Jurkat, Clone E6-1 (cell line): ENCODE measurements at regions not wholly inside any gene's neighbourhood (a gene's known extent, or its start where the extent isn't known, plus 50 kb on each side); places are given as distances from the start of the nearest gene placed in this dataset.
"Not testable (repeated sequence)": the region's sequence is repeated elsewhere in the genome, so short reads cannot be mapped to it uniquely, and the experiment has no call there.

Experiments used
- DNase-seq: peaks from one replicate; pipeline ENCODE4 v3.0.0-alpha.2; 2011; ENCODE audit warnings: low read depth, low spot score
- H3K4me3 ChIP-seq: 2 replicates; pipeline ENCODE4 v1.5.1; 2011; ENCODE audit warnings: mild to moderate bottlenecking, low read length, control low read depth, moderate library complexity

GRCh38 chr17:45672792-45673191, 111.3 kb upstream of the CRHR1 start:
- DNase-seq: no peak
- H3K4me3 ChIP-seq: no peak overlapping the region

- DNase-seq, H3K4me3 ChIP-seq: not testable (repeated sequence)
Observed at GRCh38 chr17:45673759-45674158, 110.4 kb upstream of the CRHR1 start.

- no peak for DNase-seq
- no peak overlapping the region for H3K4me3 ChIP-seq
Observed at GRCh38 chr17:45675012-45675411, 109.1 kb upstream of the CRHR1 start.

- no peak overlapping the region for H3K4me3 ChIP-seq
- DNase-seq: no peak
Observed at GRCh38 chr17:45675892-45676291, 108.2 kb upstream of the CRHR1 start.

- H3K4me3 ChIP-seq: no peak overlapping the region
- no peak for DNase-seq
Observed at GRCh38 chr17:45676695-45677094, 107.4 kb upstream of the CRHR1 start.

GRCh38 chr17:45677770-45678169, 106.3 kb upstream of the CRHR1 start:
- H3K4me3 ChIP-seq: no peak overlapping the region
- no peak for DNase-seq

- no peak overlapping the region for H3K4me3 ChIP-seq
- no peak for DNase-seq
Observed at GRCh38 chr17:45679426-45679825, 104.7 kb upstream of the CRHR1 start.

GRCh38 chr17:45680360-45680759, 103.8 kb upstream of the CRHR1 start:
- no peak for DNase-seq
- no peak overlapping the region for H3K4me3 ChIP-seq

- no peak for DNase-seq
- H3K4me3 ChIP-seq: no peak overlapping the region
Observed at GRCh38 chr17:45681706-45682105, 102.4 kb upstream of the CRHR1 start.

GRCh38 chr17:45686250-45686649, 97.9 kb upstream of the CRHR1 start:
- H3K4me3 ChIP-seq: no peak overlapping the region
- no peak for DNase-seq

GRCh38 chr17:45687594-45687993, 96.5 kb upstream of the CRHR1 start:
- no peak for DNase-seq
- no peak overlapping the region for H3K4me3 ChIP-seq

GRCh38 chr17:45688353-45688752, 95.8 kb upstream of the CRHR1 start:
- H3K4me3 ChIP-seq: no peak overlapping the region
- no peak for DNase-seq

- DNase-seq: no peak
- no peak overlapping the region for H3K4me3 ChIP-seq
Observed at GRCh38 chr17:45688820-45689219, 95.3 kb upstream of the CRHR1 start.

GRCh38 chr17:45689451-45689850, 94.7 kb upstream of the CRHR1 start:
- H3K4me3 ChIP-seq: no peak overlapping the region
- no peak for DNase-seq

- no peak for DNase-seq
Observed at GRCh38 chr17:45690625-45691275, 93.4 kb upstream of the CRHR1 start.

GRCh38 chr17:45692661-45693060, 91.5 kb upstream of the CRHR1 start:
- no peak for DNase-seq
- H3K4me3 ChIP-seq: no peak overlapping the region

More at GRCh38 chr17:45690625-45691275, 93.4 kb upstream of the CRHR1 start:
- no peak overlapping the region for H3K4me3 ChIP-seq

GRCh38 chr17:45693792-45694191, 90.3 kb upstream of the CRHR1 start:
- no peak for DNase-seq
- no peak overlapping the region for H3K4me3 ChIP-seq

- no peak for DNase-seq
- H3K4me3 ChIP-seq: no peak overlapping the region
Observed at GRCh38 chr17:45696442-45696841, 87.7 kb upstream of the CRHR1 start.

- no peak overlapping the region for H3K4me3 ChIP-seq
- no peak for DNase-seq
Observed at GRCh38 chr17:45697076-45697475, 87.0 kb upstream of the CRHR1 start.

- no peak for DNase-seq
- H3K4me3 ChIP-seq: no peak overlapping the region
Observed at GRCh38 chr17:45700171-45701090, 83.7 kb upstream of the CRHR1 start.
